A673 (cell line): ENCODE measurements at regions not wholly inside any gene's neighbourhood (a gene's known extent, or its start where the extent isn't known, plus 50 kb on each side); places are given as distances from the start of the nearest gene placed in this dataset.

Experiments
- BruUV-seq: library from RNA; stranded (reverse); fragments of 400-500 nt; replicated peaks from 2 replicates; lab custom pipeline; 2021; lab: Mats Ljungman, UMichigan
- CTCF ChIA-PET: fragments of 300-600 bp; sonication (Branson Sonifier 250); formaldehyde crosslinking; loops from one replicate; lab custom pipeline; 2022; ENCODE audit warnings: antibody characterized with exemption; lab: Charles Lee
- POLR2A ChIA-PET: fragments of 300-600 bp; sonication (Branson Sonifier 250); formaldehyde crosslinking; loops from one replicate; lab custom pipeline; 2022; ENCODE audit warnings: antibody characterized with exemption; ENCODE audit not compliant: low non-redundant PET; lab: Charles Lee
- DNase-seq: peaks from one replicate; pipeline ENCODE4 v3.0.0-alpha.2; 2015; ENCODE audit warnings: low spot score
- H3K27ac ChIP-seq: fragments of 200-600 bp; sonication (generic); 2 replicates; pipeline ENCODE4 v1.5.1; 2016; ENCODE audit warnings: mixed run types, low read depth, mild to moderate bottlenecking, mixed read lengths, antibody characterized with exemption, low read length; ENCODE audit not compliant: poor library complexity, severe bottlenecking
- H3K27me3 ChIP-seq: fragments of 200-600 bp; sonication (generic); replicated peaks from 2 replicates; pipeline ENCODE4 v1.6.1; 2017; ENCODE audit warnings: mixed run types, low read depth, mild to moderate bottlenecking, mixed read lengths, antibody characterized with exemption, low read length; ENCODE audit not compliant: insufficient read depth, poor library complexity
- H3K36me3 ChIP-seq: fragments of 200-600 bp; sonication (generic); 2 replicates; pipeline ENCODE4 v1.6.1; 2016; ENCODE audit warnings: mixed run types, mild to moderate bottlenecking, mixed read lengths, antibody characterized with exemption, low read length; ENCODE audit not compliant: insufficient read depth, poor library complexity, severe bottlenecking
- H3K4me1 ChIP-seq: fragments of 200-600 bp; sonication (generic); 2 replicates; pipeline ENCODE4 v1.6.1; 2017; ENCODE audit warnings: mixed run types, mild to moderate bottlenecking, mixed read lengths, antibody characterized with exemption, low read length; ENCODE audit not compliant: insufficient read depth, poor library complexity, severe bottlenecking
- H3K4me3 ChIP-seq: fragments of 200-600 bp; sonication (generic); 2 replicates; pipeline ENCODE4 v1.5.1; 2016; ENCODE audit warnings: low read depth, mixed run types, mild to moderate bottlenecking, mixed read lengths, low read length; ENCODE audit not compliant: poor library complexity, severe bottlenecking
- H3K9me3 ChIP-seq: fragments of 200-600 bp; sonication (generic); 2 replicates; pipeline ENCODE4 v1.6.1; 2016; ENCODE audit warnings: mixed run types, low read depth, mild to moderate bottlenecking, mixed read lengths, antibody characterized with exemption, low read length; ENCODE audit not compliant: poor library complexity, severe bottlenecking
- CTCF ChIP-seq: fragments of 300-800, 200-600 bp; sonication (generic); conservative IDR thresholded peaks from 2 replicates; pipeline ENCODE4 v1.5.1; 2017; ENCODE audit warnings: low read depth, mild to moderate bottlenecking, antibody characterized with exemption, low read length, moderate library complexity, mixed read lengths
- EZH2 ChIP-seq: fragments of 200-600 bp; sonication (generic); IDR thresholded peaks from 2 replicates; pipeline ENCODE4 v1.6.1; 2017; ENCODE audit warnings: borderline replicate concordance, low read depth, mild to moderate bottlenecking, mixed read lengths, antibody characterized with exemption, low read length; ENCODE audit not compliant: poor library complexity, severe bottlenecking
- intact Hi-C: fragments of 100-400 bp; cut with micrococcal nuclease; formaldehyde crosslinking; loops from one replicate; pipeline ENCODE4 v1.10.0; 2022; ENCODE audit not compliant: unreplicated experiment

- intact Hi-C loops, result no loop called here
- ChIA-PET POLR2A (no interaction called here), CTCF (no interaction called here)
- DNase-seq, result no peak
- Histone ChIP-seq H3K36me3 (no peaks in the 10 kb centered on the region), H3K4me1 (peaks cover 9% of the 10 kb centered on the region), H3K27ac (no peak overlapping the region), H3K9me3 (no peaks in the 10 kb centered on the region), H3K27me3 (no peaks in the 10 kb centered on the region), H3K4me3 (no peak overlapping the region)
- no TSS peak for BruUV-seq
- TF ChIP-seq EZH2, result no peak
- TF ChIP-seq CTCF, result no peak
These were observed 1112.6 kb downstream of the IGSF11 start for GRCh38 chr3:117922039-117922438.

- BruUV-seq, result no TSS peak
- no peak overlapping the region for H3K4me3 ChIP-seq
- peaks cover 21% of the 10 kb centered on the region for H3K4me1 ChIP-seq
- H3K9me3 ChIP-seq, result no peaks in the 10 kb centered on the region
- peak; percentile 81 for DNase-seq
- no peaks in the 10 kb centered on the region for H3K36me3 ChIP-seq
- H3K27ac ChIP-seq, result no peak overlapping the region
- no peaks in the 10 kb centered on the region for H3K27me3 ChIP-seq
- TF ChIP-seq EZH2, result no peak
- CTCF ChIA-PET, result no interaction called here
- POLR2A ChIA-PET, result no interaction called here
- intact Hi-C loops, result no loop called here
These were observed 1107.8 kb downstream of the IGSF11 start for GRCh38 chr3:117926819-117927218.

GRCh38 chr3:117927825-117928224, 1106.8 kb downstream of the IGSF11 start:
- POLR2A ChIA-PET, result no interaction called here
- peak; percentile 33 for DNase-seq
- Histone ChIP-seq H3K36me3 (no peaks in the 10 kb centered on the region), H3K4me3 (no peak overlapping the region), H3K27ac (no peak overlapping the region), H3K9me3 (no peaks in the 10 kb centered on the region), H3K4me1 (peaks cover 18% of the 10 kb centered on the region), H3K27me3 (no peaks in the 10 kb centered on the region)
- CTCF ChIA-PET, result no interaction called here
- intact Hi-C loops, result no loop called here
- TF ChIP-seq EZH2, result no peak
- no peak for TF ChIP-seq CTCF
- no TSS peak for BruUV-seq

GRCh38 chr3:117928836-117929235, 1105.8 kb downstream of the IGSF11 start:
- TF ChIP-seq CTCF (no peak), EZH2 (no peak)
- CTCF ChIA-PET, result no interaction called here
- intact Hi-C loops, result no loop called here
- H3K9me3 ChIP-seq, result no peaks in the 10 kb centered on the region
- no peaks in the 10 kb centered on the region for H3K27me3 ChIP-seq
- no peak for DNase-seq
- no peaks in the 10 kb centered on the region for H3K36me3 ChIP-seq
- peaks cover 18% of the 10 kb centered on the region for H3K4me1 ChIP-seq
- H3K4me3 ChIP-seq, result no peak overlapping the region
- BruUV-seq, result no TSS peak
- POLR2A ChIA-PET, result no interaction called here
- H3K27ac ChIP-seq, result no peak overlapping the region
